HG02870 (cell line): ENCODE measurements at regions not wholly inside any gene's neighbourhood (a gene's known extent, or its start where the extent isn't known, plus 50 kb on each side); places are given as distances from the start of the nearest gene placed in this dataset.
"Not testable (repeated sequence)": the region's sequence is repeated elsewhere in the genome, so short reads cannot be mapped to it uniquely, and the experiment has no call there.

Experiments
- ATAC-seq: cut with Tn5 transposase; IDR thresholded peaks from one replicate; pipeline ENCODE4 v1.9.1; 2021; ENCODE audit warnings: mild to moderate bottlenecking, moderate library complexity; ENCODE audit not compliant: unreplicated experiment

GRCh38 chr10:9901971-9902370, 1115.7 kb upstream of the CELF2 start:
- ATAC-seq: no peak

DNA sequence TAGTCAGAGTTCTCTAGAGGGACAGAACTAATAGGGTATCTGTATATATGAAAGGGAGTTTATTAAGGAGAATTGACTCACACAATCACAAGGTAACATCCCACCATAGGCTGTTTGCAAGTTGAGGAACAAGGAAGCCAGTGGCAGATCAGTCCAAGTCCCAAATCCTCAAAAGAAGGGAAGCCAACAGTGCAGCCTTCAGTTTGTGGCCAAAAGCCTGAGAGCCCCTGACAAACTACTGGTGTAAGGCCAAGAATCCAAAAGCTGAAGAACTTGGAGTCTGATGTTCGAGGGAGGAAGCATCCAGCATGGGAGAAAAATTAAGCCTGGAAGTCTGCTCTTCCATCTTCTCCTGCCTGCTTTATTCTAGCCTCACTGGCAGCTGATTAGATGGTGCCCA, 1107.2 kb upstream of the CELF2 start:
- ATAC-seq: no peak

DNA sequence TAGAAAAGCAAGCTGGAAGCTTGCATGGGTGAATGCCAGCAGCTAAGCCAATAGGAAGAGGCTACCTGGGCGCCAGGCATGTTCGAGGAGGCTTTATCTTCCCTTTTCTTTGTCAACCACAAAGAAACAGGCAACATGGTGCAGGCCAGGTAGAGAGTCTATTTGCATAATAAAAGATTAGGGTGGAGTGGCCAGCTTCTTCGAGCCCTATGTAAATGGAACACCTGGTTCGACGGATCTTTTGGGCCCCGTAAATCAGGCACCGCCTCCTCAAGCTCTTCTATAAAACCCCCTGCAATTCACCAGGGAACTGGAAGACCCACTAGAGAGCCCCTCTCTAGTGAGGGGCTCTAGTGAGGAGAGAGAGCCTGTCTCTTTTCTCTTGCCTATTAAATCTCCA, 1106.2 kb upstream of the CELF2 start:
- no peak for ATAC-seq

- ATAC-seq: no peak
Observed at GRCh38 chr10:9913876-9914514, 1103.7 kb upstream of the CELF2 start.

GRCh38 chr10:9921544-9921943, 1096.1 kb upstream of the CELF2 start:
- ATAC-seq: no peak

DNA sequence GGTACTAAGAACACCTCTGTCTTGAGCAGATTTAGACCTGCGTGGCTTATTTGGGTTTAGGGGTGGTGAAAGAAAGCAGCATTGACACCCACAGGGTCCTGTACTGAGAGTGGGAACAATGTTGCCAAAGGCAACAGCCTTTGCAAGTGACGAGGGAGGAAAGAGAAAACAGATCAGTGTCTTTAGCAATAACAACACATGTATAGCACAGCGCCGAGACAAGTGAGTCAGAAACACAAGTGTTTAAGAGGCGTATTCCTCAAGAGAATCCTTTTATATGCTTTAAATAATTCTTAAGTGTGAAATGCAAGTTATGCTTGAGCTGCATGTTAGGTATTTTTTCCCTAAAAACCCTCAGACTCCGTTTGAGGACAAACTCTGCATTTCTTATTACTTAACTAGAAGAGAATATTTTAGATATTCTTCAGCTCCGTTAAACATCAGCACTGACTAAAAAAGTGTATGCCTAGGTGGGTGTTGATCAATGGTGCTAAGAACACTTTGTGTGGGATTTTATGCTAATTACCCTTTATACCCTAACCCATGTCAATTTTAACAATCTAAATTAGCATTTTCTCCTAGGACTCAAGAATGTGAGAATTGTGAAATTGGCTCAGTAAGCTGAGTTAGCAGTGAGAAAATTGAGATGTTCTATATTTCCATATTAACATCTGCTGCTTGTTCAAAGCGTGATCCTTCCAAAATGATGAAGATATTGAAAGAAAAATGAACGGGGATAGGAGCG, 1095.4 kb upstream of the CELF2 start:
- ATAC-seq: no peak

DNA sequence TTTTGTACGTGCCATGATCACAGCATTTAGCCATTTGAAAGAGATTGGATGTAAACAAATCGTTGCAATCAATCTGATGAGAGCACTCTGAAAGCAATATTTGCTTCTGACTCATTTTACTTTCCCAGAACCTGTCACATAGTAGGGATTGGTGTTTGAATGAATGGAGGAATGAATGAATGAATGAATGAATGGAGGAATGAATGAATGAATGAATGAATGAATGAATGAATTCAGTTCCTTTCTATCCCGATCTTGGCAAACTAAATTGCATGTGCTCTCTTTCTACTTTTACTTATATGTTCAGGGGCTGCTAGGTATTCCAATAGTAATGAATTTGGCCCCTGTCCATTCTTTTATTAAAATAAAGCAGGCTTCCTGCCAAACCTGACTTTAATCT, 1091.7 kb upstream of the CELF2 start:
- no peak for ATAC-seq

DNA sequence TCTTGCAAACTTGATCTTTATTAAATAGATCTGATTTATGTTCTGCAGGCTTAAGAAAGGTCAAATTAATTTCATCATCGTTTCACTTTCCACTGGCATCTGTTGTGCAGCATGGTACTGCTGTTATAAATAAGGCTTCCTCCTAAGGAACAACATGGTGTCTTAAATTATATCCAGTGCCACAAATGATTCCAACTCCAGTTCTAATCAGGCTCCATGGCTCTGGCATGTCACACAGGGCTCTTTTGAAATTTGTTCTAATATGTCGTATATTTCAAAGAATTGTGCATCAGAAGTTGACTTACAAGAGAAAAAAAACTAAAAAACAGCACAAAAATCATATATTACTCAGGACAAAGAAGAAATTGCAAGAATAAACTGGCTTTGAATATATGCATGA, 1090.8 kb upstream of the CELF2 start:
- ATAC-seq: no peak

DNA sequence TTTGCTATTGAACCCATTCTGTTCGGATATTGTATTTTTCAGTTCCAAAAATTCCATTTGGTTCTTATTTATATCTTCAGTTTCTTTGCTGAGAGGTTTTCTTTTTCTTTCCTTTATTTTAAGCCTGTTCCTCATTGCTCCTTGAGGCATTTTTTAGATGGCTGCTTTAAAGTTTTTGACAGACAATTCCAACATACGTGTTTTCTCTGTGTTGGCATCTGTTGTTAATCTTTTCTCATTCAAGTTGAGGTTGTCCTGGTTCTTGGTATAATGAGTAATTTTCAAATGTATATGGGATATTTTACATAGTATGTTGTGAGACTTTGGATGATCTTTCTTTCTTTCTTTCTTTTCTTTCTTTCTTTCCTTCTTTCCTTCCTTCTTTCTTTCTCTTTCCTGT, 1078.0 kb upstream of the CELF2 start:
- ATAC-seq: no peak

- no peak for ATAC-seq
Observed at GRCh38 chr10:9944690-9945089, 1073.0 kb upstream of the CELF2 start.

- no peak for ATAC-seq
Observed at GRCh38 chr10:9950070-9950469, 1067.6 kb upstream of the CELF2 start.

- no peak for ATAC-seq
Observed at GRCh38 chr10:9951481-9952257, 1066.0 kb upstream of the CELF2 start.

GRCh38 chr10:9957351-9957750, 1060.3 kb upstream of the CELF2 start:
- ATAC-seq: no peak

DNA sequence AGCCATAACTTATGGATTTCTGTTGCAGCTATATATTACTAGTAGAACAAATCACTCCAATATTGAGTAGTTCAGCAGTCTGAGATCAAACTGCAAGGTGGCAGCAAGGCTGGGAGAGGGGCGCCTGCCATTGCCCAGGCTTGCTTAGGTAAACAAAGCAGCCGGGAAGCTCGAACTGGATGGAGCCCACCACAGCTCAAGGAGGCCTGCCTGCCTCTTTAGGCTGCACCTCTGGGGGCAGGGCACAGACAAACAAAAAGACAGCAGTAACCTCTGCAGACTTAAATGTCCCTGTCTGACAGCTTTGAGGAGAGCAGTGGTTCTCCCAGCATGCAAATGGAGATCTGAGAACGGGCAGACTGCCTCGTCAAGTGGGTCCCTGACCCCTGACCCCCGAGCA, 1059.8 kb upstream of the CELF2 start:
- ATAC-seq: not testable (repeated sequence)

DNA sequence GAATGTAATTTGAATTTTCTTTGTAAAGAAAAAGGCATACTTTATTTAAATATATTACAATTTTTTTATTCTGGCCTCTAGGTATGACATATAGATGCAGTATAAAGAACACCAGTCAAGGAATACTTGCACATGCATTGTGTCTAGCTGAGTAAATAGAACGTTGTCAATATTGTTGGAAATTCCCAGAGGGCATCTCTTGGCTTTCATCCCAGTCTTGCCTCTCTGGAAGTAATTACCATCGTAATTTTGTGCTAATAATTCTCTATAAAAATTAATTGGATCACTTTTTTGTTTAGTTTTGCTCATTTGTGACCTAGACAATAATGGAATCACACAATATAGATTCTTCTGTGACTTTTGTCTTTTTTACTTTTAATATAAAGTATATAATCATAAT, 1052.3 kb upstream of the CELF2 start:
- ATAC-seq: no peak

- no peak for ATAC-seq
Observed at GRCh38 chr10:9986786-9987185, 1030.9 kb upstream of the CELF2 start.

GRCh38 chr10:9987197-9987596, 1030.5 kb upstream of the CELF2 start:
- no peak for ATAC-seq

DNA sequence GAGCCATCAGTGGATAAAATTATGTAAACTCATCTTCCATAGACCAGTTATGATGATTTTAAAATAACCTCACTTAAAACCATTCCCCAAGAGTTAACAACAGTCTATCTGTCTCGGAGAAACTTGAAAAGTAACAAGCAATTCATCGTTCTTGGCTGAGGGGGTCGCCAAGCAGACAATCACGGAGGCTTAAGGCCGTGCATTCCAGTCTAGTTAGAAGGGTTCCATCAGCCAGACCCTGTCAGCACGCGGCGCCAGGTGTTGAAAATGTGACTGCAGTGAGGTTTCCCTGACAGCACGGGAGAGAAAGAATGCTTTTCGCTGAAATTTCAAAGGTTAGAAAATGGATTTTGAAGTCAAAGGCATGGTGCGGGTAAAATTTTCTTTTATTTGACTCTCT, 1025.0 kb upstream of the CELF2 start:
- ATAC-seq: no peak

DNA sequence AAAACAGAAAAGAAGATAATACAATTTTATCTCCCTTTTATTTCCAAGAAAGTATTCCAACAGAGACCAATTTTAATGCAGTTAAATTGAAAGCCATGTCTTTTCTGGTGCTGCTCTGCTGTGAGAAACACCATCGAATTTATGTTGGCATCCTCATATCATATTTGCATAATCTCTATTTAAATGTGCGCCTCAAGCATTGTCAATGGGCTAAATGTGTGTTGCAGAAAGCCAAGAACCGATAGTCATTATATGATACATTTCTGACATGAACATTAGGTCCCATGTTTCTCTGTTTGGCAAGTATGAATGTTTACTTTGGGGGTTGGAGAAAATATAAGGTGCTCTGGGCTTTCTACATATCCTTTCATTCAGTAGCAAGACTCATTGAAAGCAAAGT, 1023.5 kb upstream of the CELF2 start:
- no peak for ATAC-seq

- ATAC-seq: no peak
Observed at GRCh38 chr10:9999627-10000026, 1018.0 kb upstream of the CELF2 start.

DNA sequence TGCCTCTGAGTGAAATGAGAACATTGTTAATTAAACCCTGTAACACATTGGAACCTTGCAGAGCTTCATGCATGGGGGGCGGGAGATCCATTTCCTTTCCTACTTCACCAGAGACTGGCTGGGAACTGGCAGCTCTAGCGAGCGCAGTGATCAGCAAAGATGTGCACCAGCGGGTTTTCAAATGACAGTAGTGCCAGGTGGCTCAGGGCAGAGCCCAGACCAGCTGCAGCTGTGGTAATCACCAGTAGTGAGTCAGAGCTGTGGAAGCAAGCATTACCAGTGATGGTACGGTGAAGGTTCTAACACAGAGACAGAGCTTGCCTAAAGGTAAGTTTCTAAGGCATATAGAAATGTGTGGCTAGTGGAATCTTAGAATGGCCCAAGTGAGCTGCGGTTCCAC, 1009.7 kb upstream of the CELF2 start:
- no peak for ATAC-seq

DNA sequence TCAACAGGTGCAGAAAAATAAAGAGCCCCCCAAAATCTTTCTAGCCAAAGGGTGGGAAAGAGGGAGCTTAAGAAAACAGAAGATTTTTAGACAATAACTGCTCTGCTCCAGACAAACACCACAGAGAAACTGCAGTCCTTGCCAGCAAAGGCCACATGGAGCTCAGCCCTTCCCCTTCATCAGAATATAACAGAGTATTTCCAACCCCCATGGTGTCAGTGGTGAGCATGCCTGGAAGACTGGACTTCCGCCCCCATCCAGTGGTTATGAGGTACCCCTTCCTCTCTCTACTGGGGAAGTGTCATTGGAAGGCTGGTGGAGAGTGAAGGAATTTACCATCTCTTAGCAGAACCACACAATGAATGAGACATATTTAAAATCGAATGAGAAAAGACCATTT, 1007.3 kb upstream of the CELF2 start:
- ATAC-seq: no peak
